Heart left ventricle (tissue), 13 donors: ENCODE measurements at regions not wholly inside any gene's neighbourhood (a gene's known extent, or its start where the extent isn't known, plus 50 kb on each side); places are given as distances from the start of the nearest gene placed in this dataset.

Experiments used
- CTCF ChIP-seq, 12 donors: fragments of 200-600 bp; sonication (generic) in 4 of 12; IDR thresholded peaks; one replicate each; pipeline versions ENCODE4 v1.5.0 to v1.8.0; 2018 to 2022; ENCODE audit warnings: antibody characterized with exemption in 12 of 12, mild to moderate bottlenecking in 5 of 12
- POLR2A ChIP-seq, 2 donors: fragments of 450-650 bp; IDR thresholded peaks; one replicate each; pipeline ENCODE4 v1.6.1; 2017; ENCODE audit warnings: antibody characterized with exemption in 2 of 2, mild to moderate bottlenecking in 2 of 2, moderate library complexity in 2 of 2
- donor health status: ischemic (EF 13 %, LVEDD 7.1; RV severe dilation, severe dysfunction).
- donor health status: DM: no; HTN: yes; CAD: no.
- donor health status: DM: no; HTN: no; CAD: no.
- donor health status: ischemic (EF 25% LVEDD 6.9; RV normal size, moderate dysfunction).
- donor health status: ischemic (EF 25% LVEDD 5.7; RV mildly dilated, moderate dysfunction).
- donor health status: ischemic (EF 35%, LVEDD 5.7; RV mildly dilated, moderate dysfunction).
- donor health status: nonischemic (EF 11% LVEDD 7.7; RV severe dilation, severe dysfunction).
- donor health status: DM: yes; HTN: yes; CAD: no.
- donor health status: PGD.
- donor health status: ischemic (EF 29% LVEDD 5.4; RV normal size, mild dysfunction).
- donor health status: nonischemic (EF 23%, LVEDD 6.1; RV moderate dilation, normal function).

- no peak for TF ChIP-seq CTCF (IDR thresholded peaks at IDR 0.05)
- TF ChIP-seq POLR2A (IDR thresholded peaks at IDR 0.05): no peak
Measured at GRCh38 chr21:28074676-28075075, 918.0 kb downstream of the LTN1 start.
